OCI-LY1 (cell line): ENCODE measurements at regions not wholly inside any gene's neighbourhood (a gene's known extent, or its start where the extent isn't known, plus 50 kb on each side); places are given as distances from the start of the nearest gene placed in this dataset.

Source experiments
- EZH2 ChIP-seq: fragments of 200-600 bp; sonication (generic), shearing (Covaris generic); IDR thresholded peaks from 2 replicates; pipeline ENCODE4 v1.8.0; 2017; ENCODE audit warnings: borderline replicate concordance, mixed run types, mild to moderate bottlenecking, antibody characterized with exemption, low read length, moderate library complexity, mixed read lengths
- TF ChIP-seq, protein P1 (sequence below): fragments of 200-600 bp; sonication (generic), shearing (Covaris generic); IDR thresholded peaks from 2 replicates; pipeline ENCODE4 v1.5.1; 2017; ENCODE audit warnings: mild to moderate bottlenecking, antibody characterized with exemption, low read length, moderate library complexity, mixed read lengths

DNA sequence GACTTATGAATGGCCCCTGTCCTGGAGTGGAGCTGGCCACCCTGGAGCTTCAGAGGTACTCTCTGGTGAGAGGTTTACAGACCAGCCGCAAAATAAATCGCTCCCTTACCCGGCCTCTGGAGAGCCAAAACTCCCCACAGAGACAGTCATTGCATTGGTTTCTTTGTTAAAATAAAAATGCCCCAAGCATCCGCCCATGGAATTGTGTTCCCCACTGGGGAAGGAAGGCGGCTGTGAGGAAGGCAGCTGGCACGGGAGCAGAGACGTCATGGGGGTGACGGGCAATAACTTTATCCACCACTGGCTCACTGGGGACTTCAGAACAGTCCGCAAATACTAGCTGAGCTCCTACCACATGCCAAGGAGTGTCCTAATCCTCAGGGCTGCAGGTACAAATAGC, 266.2 kb upstream of the FOXF1 start:
- TF ChIP-seq, protein P1, sequence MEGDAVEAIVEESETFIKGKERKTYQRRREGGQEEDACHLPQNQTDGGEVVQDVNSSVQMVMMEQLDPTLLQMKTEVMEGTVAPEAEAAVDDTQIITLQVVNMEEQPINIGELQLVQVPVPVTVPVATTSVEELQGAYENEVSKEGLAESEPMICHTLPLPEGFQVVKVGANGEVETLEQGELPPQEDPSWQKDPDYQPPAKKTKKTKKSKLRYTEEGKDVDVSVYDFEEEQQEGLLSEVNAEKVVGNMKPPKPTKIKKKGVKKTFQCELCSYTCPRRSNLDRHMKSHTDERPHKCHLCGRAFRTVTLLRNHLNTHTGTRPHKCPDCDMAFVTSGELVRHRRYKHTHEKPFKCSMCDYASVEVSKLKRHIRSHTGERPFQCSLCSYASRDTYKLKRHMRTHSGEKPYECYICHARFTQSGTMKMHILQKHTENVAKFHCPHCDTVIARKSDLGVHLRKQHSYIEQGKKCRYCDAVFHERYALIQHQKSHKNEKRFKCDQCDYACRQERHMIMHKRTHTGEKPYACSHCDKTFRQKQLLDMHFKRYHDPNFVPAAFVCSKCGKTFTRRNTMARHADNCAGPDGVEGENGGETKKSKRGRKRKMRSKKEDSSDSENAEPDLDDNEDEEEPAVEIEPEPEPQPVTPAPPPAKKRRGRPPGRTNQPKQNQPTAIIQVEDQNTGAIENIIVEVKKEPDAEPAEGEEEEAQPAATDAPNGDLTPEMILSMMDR = no peak
- no peak for TF ChIP-seq EZH2
